Nephron (organoid): ENCODE measurements at regions not wholly inside any gene's neighbourhood (a gene's known extent, or its start where the extent isn't known, plus 50 kb on each side); places are given as distances from the start of the nearest gene placed in this dataset.

Source experiments
- H3K27ac Mint-ChIP-seq, 3 experiments: 2 replicates each; pipeline ENCODE4 v1.8.0; 2020; ENCODE audit warnings: mixed read lengths in 3 of 3, mild to moderate bottlenecking in 2 of 3, moderate library complexity in 1 of 3
- H3K27me3 Mint-ChIP-seq: 2 replicates; pipeline ENCODE4 v1.8.0; 2021; ENCODE audit warnings: low read depth, mild to moderate bottlenecking, moderate library complexity, mixed read lengths
- H3K36me3 Mint-ChIP-seq: 2 replicates; pipeline ENCODE4 v1.8.0; 2020; ENCODE audit warnings: low read depth, mixed read lengths
- H3K4me1 Mint-ChIP-seq: 2 replicates; pipeline ENCODE4 v1.8.0; 2020; ENCODE audit warnings: mixed read lengths
- H3K4me3 Mint-ChIP-seq, 3 experiments: 2 replicates each; pipeline ENCODE4 v1.8.0; 2020; ENCODE audit warnings: mild to moderate bottlenecking in 3 of 3, mixed read lengths in 3 of 3, moderate library complexity in 2 of 3
- H3K9me3 Mint-ChIP-seq: 2 replicates; pipeline ENCODE4 v1.8.0; 2020; ENCODE audit warnings: mixed read lengths
- TF ChIP-seq, protein P1 (sequence below), 3 experiments: fragments of 200-600 bp; sonication (generic); IDR thresholded peaks; one replicate each; pipeline ENCODE4 v1.5.0; 2021; ENCODE audit warnings: antibody characterized with exemption in 3 of 3; ENCODE audit not compliant: unreplicated experiment in 3 of 3

DNA sequence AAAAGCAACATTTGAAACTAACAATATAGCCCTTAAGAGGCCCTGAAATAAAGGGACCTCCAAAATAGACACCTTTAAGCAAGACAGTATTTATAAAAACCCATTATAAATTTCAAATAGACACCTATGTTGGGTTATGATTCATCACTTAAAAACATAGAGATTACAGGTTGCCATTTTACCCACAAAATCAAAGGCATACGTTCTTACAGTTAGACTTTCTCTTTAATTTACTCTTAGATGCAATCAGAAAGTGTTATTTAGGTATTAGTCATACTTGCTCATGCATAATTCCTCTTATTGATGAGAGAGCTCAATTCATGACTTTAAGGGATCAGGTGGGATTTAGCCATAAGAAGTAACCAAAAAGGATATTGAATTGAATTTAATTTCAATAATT lies 51.5 kb upstream of the TMEM200A start:
- H3K27ac Mint-ChIP-seq: peak overlapping the region in 1 of 3 experiments; percentile 4

DNA sequence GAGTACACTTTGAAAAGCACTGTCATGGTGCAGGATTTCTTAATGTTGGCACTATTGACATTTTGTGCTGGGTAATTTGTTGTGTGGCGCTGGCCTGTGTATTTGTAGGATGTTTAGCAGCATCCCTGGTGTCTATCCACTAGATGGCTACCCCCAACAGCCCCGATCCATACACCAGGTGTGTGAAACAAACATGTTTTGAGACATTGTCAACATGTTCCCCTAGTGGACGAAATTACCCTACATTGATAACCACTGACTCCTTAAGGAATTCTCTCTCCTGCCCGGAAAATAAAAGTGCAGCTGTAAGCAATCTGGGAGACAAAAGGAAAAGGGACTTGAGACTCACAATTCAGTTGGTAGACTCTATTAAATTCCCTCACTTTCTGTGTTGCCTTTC lies 52.6 kb upstream of the TMEM200A start:
- Mint-ChIP-seq H3K36me3 (no peaks in the 10 kb centered on the region), H3K9me3 (no peaks in the 10 kb centered on the region), H3K4me3 (no peak overlapping the region), H3K27me3 (no peaks in the 10 kb centered on the region), H3K4me1 (peaks cover 6% of the 10 kb centered on the region), H3K27ac (no peak overlapping the region)
- TF ChIP-seq, protein P1, sequence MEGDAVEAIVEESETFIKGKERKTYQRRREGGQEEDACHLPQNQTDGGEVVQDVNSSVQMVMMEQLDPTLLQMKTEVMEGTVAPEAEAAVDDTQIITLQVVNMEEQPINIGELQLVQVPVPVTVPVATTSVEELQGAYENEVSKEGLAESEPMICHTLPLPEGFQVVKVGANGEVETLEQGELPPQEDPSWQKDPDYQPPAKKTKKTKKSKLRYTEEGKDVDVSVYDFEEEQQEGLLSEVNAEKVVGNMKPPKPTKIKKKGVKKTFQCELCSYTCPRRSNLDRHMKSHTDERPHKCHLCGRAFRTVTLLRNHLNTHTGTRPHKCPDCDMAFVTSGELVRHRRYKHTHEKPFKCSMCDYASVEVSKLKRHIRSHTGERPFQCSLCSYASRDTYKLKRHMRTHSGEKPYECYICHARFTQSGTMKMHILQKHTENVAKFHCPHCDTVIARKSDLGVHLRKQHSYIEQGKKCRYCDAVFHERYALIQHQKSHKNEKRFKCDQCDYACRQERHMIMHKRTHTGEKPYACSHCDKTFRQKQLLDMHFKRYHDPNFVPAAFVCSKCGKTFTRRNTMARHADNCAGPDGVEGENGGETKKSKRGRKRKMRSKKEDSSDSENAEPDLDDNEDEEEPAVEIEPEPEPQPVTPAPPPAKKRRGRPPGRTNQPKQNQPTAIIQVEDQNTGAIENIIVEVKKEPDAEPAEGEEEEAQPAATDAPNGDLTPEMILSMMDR (IDR thresholded peaks at IDR 0.05; ENCODE audit: unreplicated experiment in 3 of 3): no peak

More for the DNA sequence above, 51.5 kb upstream of the TMEM200A start:
- Mint-ChIP-seq H3K9me3 (no peaks in the 10 kb centered on the region), H3K4me1 (peaks cover 6% of the 10 kb centered on the region), H3K27me3 (no peaks in the 10 kb centered on the region), H3K36me3 (no peaks in the 10 kb centered on the region), H3K4me3 (no peak overlapping the region)
- TF ChIP-seq, protein P1 (IDR thresholded peaks at IDR 0.05; ENCODE audit: unreplicated experiment in 3 of 3): no peak

DNA sequence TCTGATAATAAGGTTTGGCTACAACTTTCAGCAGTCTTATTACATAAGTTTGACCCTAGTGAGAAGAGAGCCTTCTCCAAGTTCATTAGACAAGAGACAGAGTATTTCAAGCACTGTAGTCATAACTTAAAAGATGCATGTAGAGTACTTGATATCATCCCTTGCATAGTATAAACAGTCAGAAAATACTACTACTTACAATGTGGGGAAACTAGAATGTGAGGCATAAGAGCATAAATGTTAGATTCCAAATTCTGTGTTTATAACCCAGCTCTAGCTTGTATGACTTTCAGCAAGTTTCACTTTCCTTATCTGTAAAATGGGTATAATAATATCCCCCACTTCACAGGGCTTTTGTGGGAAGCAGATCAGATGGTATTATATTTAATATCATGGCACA lies 56.8 kb upstream of the TMEM200A start:
- TF ChIP-seq, protein P1 (IDR thresholded peaks at IDR 0.05; ENCODE audit: unreplicated experiment in 3 of 3): no peak
- H3K9me3 Mint-ChIP-seq: no peaks in the 10 kb centered on the region
- H3K27me3 Mint-ChIP-seq: no peaks in the 10 kb centered on the region
- peaks cover 6% of the 10 kb centered on the region for H3K4me1 Mint-ChIP-seq
- H3K36me3 Mint-ChIP-seq: no peaks in the 10 kb centered on the region
- no peak overlapping the region for H3K27ac Mint-ChIP-seq
- H3K4me3 Mint-ChIP-seq: no peak overlapping the region

DNA sequence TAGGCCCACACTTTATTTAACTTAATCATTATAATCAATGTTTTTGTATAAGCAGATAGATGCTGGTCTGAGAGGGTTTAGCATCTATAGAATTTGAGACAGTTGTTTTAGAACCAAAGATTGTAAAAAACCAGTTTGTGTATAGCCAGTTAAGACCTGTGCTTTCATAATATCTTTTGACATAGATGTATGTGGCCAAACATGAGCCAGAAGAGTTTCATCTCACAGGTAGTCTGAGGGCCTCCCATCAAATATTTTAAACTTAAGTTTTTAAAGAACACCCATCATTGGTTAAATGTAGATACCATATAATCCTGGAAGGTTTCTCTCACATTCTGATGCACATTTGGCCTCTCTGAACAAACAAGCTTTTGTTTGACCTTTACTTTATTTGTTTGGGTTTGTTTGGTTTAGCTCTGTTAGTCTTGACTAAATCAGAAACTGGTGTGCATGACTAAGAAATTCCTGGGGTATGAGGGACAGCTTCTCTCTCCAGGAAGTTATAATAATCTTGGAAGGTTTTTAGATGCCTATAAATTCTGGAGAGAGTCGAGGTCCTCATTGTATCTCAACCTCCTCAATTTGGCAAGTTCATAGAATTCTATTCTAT lies 58.0 kb upstream of the TMEM200A start:
- Mint-ChIP-seq H3K9me3 (peaks cover 7% of the 10 kb centered on the region), H3K36me3 (no peaks in the 10 kb centered on the region), H3K27ac (no peak overlapping the region), H3K27me3 (no peaks in the 10 kb centered on the region), H3K4me3 (no peak overlapping the region), H3K4me1 (peaks cover 7% of the 10 kb centered on the region)
- TF ChIP-seq, protein P1 (IDR thresholded peaks at IDR 0.05; ENCODE audit: unreplicated experiment in 3 of 3): no peak

DNA sequence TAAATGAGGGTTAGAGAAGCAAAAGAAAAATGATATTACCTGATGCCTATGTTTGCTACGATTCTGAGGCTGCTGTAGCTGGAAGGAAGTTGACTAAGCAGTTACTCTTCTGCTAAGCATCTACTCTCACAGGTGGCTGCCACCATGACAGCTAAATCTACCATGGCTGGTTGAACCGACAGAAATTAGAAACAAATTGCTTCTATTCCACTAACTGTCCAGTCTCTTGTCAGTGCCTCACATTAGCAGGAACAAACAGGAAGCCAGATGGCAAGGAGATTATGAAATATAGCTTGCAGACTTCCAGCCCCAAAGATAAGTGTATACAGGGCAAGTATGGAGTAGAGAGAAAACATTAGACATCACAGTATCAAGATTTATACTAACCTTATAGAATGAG lies 59.4 kb upstream of the TMEM200A start:
- Mint-ChIP-seq H3K4me1 (peaks cover 7% of the 10 kb centered on the region), H3K27me3 (no peaks in the 10 kb centered on the region), H3K36me3 (no peaks in the 10 kb centered on the region), H3K9me3 (peaks cover 11% of the 10 kb centered on the region), H3K27ac (no peak overlapping the region), H3K4me3 (no peak overlapping the region)
- TF ChIP-seq, protein P1 (IDR thresholded peaks at IDR 0.05; ENCODE audit: unreplicated experiment in 3 of 3): no peak

DNA sequence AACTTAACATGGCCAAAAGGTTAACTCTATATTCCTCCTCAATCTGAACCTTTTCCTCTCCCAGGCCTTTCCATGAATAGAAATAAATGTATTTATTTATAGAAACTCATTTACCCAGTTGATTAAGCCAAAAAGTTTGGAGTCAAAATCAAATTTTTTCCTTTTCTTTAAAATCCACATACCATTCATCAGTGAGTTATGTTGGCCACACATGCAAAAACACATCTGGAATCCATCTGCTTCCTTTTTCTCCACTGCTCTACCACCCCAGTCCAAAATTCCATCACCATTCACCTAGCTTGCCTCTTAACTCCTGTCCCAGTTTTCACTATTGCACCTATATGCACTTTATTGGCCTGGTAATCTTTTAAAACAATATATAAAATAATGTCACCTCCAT lies 62.4 kb upstream of the TMEM200A start:
- H3K27me3 Mint-ChIP-seq: no peaks in the 10 kb centered on the region

More for the DNA sequence above, 62.4 kb upstream of the TMEM200A start:
- Mint-ChIP-seq H3K4me3 (no peak overlapping the region), H3K9me3 (peaks cover 14% of the 10 kb centered on the region), H3K27ac (peak overlapping the region in 2 of 3 experiments; percentile 6 to 26), H3K4me1 (peaks cover 7% of the 10 kb centered on the region), H3K36me3 (no peaks in the 10 kb centered on the region)
- TF ChIP-seq, protein P1 (IDR thresholded peaks at IDR 0.05; ENCODE audit: unreplicated experiment in 3 of 3): no peak
